Osteocyte (in vitro differentiated cells): ENCODE measurements at regions not wholly inside any gene's neighbourhood (a gene's known extent, or its start where the extent isn't known, plus 50 kb on each side); places are given as distances from the start of the nearest gene placed in this dataset.
A peak's percentile ranks its signal among the peaks of the same experiment; 100 is the strongest.

ENCODE experiments used
- DNase-seq: peaks from one replicate; pipeline ENCODE4 v3.0.0; 2021; ENCODE audit warnings: mixed read lengths; ENCODE audit not compliant: unreplicated experiment; ENCODE audit errors: extremely low spot score
- H3K27ac Mint-ChIP-seq: one replicate; pipeline ENCODE4 v1.8.0; 2021; ENCODE audit warnings: mild to moderate bottlenecking, mixed read lengths; ENCODE audit not compliant: unreplicated experiment
- H3K27me3 Mint-ChIP-seq: one replicate; pipeline ENCODE4 v1.8.0; 2021; ENCODE audit warnings: mixed read lengths; ENCODE audit not compliant: unreplicated experiment
- H3K36me3 Mint-ChIP-seq: one replicate; pipeline ENCODE4 v1.8.0; 2021; ENCODE audit warnings: mixed read lengths; ENCODE audit not compliant: unreplicated experiment
- H3K4me1 Mint-ChIP-seq: one replicate; pipeline ENCODE4 v1.8.0; 2021; ENCODE audit warnings: mixed read lengths; ENCODE audit not compliant: unreplicated experiment
- H3K4me3 Mint-ChIP-seq: one replicate; pipeline ENCODE4 v1.8.0; 2021; ENCODE audit warnings: mild to moderate bottlenecking, moderate library complexity, mixed read lengths; ENCODE audit not compliant: unreplicated experiment
- H3K9me3 Mint-ChIP-seq: one replicate; pipeline ENCODE4 v1.8.0; 2021; ENCODE audit warnings: mixed read lengths; ENCODE audit not compliant: unreplicated experiment
- TF ChIP-seq, protein P1 (sequence below): fragments of 200-600 bp; sonication (generic); IDR thresholded peaks from 2 replicates; pipeline ENCODE4 v1.5.0; 2021; ENCODE audit warnings: antibody characterized with exemption, mild to moderate bottlenecking, moderate library complexity

DNA sequence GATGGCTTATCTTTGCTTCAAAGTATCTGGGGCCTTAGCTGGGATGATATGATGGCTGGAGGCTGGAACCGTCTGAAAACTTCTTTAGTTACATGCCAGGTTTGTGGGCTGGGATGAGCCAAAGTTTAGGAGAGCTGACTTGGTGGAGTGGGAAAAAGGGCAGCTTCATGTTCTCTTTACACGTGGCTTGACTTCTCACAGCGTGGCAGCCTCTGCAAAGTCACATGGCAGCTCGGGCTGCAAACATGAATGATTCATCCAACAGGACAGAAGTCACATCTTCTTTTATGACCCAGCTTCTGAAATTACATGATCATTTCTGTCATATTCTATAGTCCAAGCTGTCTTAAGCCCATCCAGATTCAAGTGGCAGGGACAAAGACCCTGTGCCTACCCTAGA, 176.0 kb downstream of the OLFM4 start:
- Mint-ChIP-seq H3K27me3 (no peaks in the 10 kb centered on the region), H3K27ac (no peak overlapping the region)

DNA sequence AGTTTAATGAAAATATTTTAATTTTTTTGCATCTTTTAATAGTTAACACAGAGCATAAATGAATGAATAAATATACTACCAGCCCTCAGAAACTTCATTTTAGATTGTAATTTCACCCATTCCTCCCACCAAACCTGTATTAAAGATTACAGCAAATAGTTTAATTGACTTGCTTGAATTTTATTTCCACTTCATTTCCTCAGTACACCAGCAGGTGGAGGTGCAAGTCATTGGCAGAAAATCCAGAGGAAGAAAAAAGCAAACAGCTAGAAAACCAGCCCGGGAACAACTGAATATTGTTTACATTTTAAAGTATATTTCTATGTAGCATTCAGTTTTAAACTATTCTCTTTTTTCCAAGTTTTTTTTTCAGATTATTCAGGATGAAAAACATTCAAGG, 177.8 kb downstream of the OLFM4 start:
- TF ChIP-seq, protein P1, sequence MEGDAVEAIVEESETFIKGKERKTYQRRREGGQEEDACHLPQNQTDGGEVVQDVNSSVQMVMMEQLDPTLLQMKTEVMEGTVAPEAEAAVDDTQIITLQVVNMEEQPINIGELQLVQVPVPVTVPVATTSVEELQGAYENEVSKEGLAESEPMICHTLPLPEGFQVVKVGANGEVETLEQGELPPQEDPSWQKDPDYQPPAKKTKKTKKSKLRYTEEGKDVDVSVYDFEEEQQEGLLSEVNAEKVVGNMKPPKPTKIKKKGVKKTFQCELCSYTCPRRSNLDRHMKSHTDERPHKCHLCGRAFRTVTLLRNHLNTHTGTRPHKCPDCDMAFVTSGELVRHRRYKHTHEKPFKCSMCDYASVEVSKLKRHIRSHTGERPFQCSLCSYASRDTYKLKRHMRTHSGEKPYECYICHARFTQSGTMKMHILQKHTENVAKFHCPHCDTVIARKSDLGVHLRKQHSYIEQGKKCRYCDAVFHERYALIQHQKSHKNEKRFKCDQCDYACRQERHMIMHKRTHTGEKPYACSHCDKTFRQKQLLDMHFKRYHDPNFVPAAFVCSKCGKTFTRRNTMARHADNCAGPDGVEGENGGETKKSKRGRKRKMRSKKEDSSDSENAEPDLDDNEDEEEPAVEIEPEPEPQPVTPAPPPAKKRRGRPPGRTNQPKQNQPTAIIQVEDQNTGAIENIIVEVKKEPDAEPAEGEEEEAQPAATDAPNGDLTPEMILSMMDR = peak; percentile 27
- Mint-ChIP-seq H3K36me3 (no peaks in the 10 kb centered on the region), H3K27ac (no peak overlapping the region), H3K27me3 (no peaks in the 10 kb centered on the region), H3K9me3 (peaks cover 6% of the 10 kb centered on the region), H3K4me1 (no peaks in the 10 kb centered on the region), H3K4me3 (no peak overlapping the region)
- DNase-seq = no peak

More for the DNA sequence above, 176.0 kb downstream of the OLFM4 start:
- DNase-seq = no peak
- H3K36me3 Mint-ChIP-seq = no peaks in the 10 kb centered on the region
- H3K4me1 Mint-ChIP-seq = no peaks in the 10 kb centered on the region
- H3K4me3 Mint-ChIP-seq = no peak overlapping the region
- H3K9me3 Mint-ChIP-seq = peaks cover 6% of the 10 kb centered on the region
- TF ChIP-seq, protein P1 = no peak

DNA sequence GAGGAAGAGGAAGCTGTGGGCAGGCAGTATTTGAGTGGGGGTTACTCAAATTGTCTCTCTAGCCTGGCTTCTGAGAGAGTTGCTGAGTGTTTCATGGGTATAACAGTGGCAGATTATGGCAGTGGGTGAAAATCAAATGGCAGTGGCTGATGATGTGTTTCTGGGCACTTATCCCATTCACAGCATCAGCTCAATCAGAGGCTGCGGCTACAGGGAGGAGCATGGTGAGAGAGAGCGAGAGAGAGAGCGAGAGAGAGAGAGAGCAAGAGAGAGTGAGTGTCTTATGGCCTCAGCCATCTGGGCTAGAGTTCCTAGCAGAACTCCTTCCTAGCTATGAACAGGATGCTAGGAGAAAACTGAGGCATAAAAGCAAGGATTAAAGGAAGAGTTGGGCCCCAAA, 178.9 kb downstream of the OLFM4 start:
- Mint-ChIP-seq H3K36me3 (no peaks in the 10 kb centered on the region), H3K4me1 (no peaks in the 10 kb centered on the region), H3K9me3 (peaks cover 6% of the 10 kb centered on the region), H3K27me3 (no peaks in the 10 kb centered on the region), H3K4me3 (no peak overlapping the region), H3K27ac (no peak overlapping the region)
- no peak for DNase-seq
- TF ChIP-seq, protein P1 = no peak

DNA sequence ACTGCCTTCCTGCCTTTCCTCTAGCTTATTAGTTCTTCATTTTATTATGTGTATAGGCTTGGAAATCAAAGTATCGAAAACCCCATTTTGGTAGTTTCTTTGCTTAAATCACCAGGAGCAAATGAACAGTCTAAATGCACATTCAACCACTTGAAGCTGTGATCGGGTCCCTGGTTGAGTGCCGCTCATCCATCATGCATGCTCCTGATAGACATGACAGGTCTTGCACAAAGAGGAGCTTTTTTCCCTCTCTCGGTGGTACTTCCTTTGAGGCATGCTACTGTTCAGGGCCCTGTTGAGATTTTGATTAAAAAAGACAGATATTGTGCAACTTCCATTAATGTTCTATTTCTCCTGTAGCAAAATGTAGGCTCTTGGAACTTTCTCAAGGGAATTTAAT, 185.8 kb downstream of the OLFM4 start:
- Mint-ChIP-seq H3K9me3 (no peaks in the 10 kb centered on the region), H3K4me3 (no peak overlapping the region), H3K27me3 (no peaks in the 10 kb centered on the region), H3K4me1 (no peaks in the 10 kb centered on the region), H3K27ac (no peak overlapping the region), H3K36me3 (no peaks in the 10 kb centered on the region)
- TF ChIP-seq, protein P1 = no peak
- no peak for DNase-seq

DNA sequence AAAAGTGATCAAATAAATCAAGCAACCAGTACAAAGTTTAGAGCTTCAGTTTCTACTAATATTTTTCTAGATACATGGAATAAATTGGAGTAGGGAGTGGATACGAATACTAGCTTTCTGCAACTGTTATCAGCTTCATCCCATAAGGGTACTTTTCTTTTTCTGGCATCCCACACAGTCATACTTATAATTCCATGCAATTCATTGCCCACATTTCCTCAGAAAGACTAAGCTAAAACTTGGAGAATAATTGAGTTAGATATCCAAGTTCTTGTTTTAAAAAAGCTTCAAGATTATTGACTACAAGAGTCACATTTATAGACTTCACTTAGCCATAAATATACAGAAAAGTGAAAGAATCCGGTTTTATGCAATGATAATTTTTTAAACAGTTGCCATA, 186.9 kb downstream of the OLFM4 start:
- TF ChIP-seq, protein P1 = no peak
- Mint-ChIP-seq H3K27me3 (no peaks in the 10 kb centered on the region), H3K36me3 (no peaks in the 10 kb centered on the region), H3K4me1 (no peaks in the 10 kb centered on the region), H3K27ac (no peak overlapping the region), H3K9me3 (peaks cover 3% of the 10 kb centered on the region), H3K4me3 (no peak overlapping the region)
- DNase-seq = no peak
